HG03280 (cell line): ENCODE measurements at regions not wholly inside any gene's neighbourhood (a gene's known extent, or its start where the extent isn't known, plus 50 kb on each side); places are given as distances from the start of the nearest gene placed in this dataset.
"Not testable (repeated sequence)": the region's sequence is repeated elsewhere in the genome, so short reads cannot be mapped to it uniquely, and the experiment has no call there.

Source experiments
- ATAC-seq: cut with Tn5 transposase; IDR thresholded peaks from one replicate; pipeline ENCODE4 v1.9.1; 2021; ENCODE audit warnings: mild to moderate bottlenecking, moderate library complexity; ENCODE audit not compliant: unreplicated experiment

DNA sequence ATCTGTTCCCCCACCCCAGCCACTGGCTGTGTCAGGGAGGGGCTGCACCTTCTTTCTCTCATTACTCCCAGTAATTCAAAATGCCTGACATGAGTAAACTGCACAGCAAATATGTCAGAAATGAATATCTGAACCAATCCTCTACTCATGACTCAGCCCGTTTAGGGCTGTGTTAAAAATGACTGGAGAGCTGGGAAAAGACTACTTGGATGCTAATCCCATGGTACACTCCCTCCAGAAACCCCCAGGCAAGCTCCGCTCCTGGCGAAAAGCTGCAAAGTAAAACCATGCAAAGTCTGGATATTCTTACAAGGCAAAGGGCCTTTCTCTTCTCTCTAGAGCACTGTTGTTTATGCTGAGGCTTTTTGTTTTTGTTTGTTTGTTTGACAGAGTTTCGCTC lies 448.1 kb upstream of the DYNLRB2 start:
- ATAC-seq, result no peak

DNA sequence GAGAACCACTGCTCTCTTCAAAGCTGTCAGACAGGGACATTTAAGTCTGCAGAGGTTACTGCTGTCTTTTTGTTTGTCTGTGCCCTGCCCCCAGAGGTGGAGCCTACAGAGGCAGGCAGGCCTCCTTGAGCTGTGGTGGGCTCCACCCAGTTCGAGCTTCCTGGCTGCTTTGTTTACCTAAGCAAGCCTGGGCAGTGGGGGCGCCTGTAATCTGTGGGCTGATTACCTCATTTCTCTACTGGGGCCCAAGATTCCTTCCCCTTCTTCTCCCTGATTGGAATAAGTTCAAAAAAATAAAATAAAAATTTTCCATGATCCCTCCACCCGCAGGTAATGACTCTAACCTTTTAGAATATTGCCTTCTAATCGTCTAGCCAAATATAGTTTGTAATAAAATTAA lies 449.3 kb upstream of the DYNLRB2 start:
- ATAC-seq, result not testable (repeated sequence)

DNA sequence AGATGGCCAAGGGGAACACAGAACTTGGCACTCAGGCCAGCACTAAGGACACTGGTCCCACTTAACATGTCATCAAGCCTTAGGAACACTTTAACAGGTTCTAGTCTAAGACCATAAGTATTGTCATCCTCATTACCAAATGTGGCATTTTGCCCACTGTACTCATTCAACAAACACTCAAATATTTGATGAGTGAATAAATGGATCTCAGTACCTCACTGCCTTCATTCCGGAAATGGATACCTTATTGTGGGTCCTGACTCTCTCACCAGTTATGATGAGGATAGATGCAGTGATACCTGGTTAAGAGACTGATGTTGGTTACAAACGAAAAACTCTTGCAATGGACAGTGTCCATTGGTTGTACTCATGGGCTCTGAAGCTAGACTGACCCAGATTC lies 455.2 kb upstream of the DYNLRB2 start:
- no peak for ATAC-seq

DNA sequence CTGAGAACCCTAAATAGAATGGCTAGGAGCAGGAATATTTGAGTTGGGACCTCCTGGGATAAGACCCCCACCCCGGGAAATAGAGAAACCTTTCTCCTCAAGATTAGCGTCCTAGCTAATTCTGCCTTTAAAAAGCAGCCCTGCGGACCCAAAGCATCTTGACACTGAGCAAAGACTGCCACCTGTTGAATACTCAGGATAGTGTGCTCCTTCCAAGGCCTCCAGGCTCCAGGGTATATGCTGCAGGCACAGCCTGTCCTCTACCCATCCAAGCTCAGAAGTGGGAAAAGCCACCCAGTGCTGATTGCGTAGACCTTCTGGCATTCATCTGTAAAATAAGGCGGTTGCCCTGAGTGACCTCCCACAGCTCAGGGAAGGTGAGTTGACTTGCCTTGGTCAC lies 456.2 kb upstream of the DYNLRB2 start:
- no peak for ATAC-seq

DNA sequence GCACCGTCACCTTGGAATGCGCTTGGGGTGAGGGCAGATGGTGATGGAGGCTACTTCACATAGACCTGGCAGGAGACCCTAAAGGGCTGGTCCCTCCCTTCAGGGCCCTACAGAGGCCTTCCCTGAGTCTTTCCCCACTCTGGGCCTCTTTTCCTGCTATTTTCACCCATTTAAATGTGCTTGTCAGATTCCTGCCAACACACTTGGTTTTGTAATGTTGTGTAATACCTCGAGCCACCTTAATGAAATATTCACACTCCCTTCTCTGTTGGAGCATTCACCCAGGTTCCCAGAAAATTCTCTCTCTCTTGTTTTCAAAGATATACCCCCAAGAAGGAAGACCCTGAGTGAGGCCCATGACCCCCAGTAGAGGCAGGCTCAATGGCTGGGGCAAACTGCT lies 456.6 kb upstream of the DYNLRB2 start:
- ATAC-seq, result no peak

DNA sequence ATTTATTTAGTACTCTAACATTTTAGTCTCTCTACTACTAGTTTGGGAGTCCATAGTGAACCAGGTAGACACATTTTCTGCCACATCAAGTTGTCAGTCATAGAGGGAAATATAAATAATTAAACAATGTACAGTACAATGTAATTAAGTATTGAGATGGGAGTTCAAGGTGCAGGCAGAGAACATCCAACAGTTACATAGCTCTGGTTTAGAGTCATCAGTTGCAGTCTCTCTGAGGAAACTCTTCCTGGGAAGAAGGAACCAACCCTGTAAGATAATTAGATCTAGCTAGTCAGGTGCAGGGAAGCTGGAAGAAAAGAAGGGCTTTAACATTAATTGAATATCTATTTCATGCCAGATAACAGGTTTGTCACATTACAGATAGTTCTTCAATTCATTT lies 457.9 kb upstream of the DYNLRB2 start:
- ATAC-seq, result no peak

DNA sequence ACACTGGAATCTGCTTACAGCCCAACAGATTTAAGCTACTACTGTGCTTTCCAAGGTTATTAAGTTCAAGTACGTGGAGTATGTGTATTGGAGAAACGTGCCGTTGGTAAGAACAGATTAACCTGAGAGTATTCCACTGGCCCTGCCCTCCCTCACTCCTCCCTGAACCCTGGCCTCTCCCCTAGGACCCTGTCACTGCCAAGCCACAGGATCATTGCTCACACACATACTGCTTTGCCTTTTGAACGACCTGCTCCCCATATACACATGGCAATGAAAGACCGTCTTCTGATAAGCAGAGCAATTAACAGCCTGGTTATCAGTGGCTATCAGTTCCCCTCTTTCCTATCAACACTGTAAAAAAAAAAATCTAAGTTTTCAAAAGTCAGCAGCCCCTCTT lies 458.9 kb upstream of the DYNLRB2 start:
- ATAC-seq, result no peak

DNA sequence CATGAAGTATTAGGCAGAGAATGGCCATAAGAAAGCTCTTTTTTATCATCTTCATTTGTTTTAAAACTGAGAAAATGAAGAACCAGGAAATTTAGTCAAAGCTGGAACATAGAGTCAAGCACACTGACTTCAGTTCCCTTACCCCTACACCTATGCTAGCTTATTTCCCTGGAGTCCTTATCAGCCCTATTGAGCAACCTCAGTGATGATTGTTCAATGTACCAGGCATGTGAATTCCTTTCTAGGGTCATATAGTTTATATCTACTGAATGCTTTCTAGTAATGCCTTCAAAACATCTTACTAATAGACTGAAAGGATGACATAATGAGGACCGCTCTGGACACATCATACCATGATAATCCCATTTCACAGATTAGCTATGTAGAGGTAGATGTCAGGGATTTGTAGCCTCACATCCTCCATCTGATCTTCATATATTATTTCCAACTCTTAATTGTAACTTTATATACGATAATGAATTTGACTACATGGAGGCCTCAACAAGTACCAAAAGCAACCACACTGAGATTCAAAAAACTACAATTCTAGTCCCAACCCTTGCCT lies 460.4 kb upstream of the DYNLRB2 start:
- ATAC-seq, result no peak

DNA sequence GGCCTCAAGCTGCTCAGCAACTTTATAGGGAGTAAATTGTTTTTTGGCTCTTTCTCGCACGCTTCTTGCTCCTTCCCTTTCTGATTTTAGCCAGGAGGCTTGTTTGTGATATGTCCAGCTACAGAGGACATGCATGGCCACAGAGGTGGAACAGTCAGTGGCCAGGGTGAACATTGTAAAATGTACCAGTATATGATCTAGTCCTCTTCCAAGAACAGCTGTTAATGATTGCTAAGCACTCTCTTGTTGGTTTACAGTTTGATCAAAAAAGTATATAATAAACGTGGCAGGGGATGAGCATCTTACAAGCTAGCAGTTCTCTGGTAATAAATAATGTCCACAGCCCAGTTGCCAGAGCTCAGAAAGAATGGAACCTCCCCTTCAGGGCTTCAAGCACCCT lies 461.7 kb upstream of the DYNLRB2 start:
- no peak for ATAC-seq

DNA sequence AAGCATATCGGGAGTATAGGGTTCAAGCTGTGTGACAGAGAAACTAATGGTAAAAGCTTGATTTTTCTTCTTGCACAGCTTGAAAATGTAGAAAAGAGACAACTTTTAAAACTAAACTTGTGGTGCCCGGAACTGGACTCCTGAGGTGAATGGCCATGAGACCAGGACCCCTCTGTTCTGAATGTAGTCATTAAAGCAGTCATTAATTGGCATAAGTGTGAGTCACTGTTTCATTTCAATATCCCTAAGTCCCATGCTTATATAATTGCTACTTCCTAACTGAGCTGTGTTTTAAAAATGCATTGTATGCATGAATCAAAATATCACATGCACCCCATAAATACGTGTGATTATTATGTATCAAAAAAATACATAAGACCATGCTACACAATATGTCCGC lies 463.1 kb upstream of the DYNLRB2 start:
- ATAC-seq, result no peak

DNA sequence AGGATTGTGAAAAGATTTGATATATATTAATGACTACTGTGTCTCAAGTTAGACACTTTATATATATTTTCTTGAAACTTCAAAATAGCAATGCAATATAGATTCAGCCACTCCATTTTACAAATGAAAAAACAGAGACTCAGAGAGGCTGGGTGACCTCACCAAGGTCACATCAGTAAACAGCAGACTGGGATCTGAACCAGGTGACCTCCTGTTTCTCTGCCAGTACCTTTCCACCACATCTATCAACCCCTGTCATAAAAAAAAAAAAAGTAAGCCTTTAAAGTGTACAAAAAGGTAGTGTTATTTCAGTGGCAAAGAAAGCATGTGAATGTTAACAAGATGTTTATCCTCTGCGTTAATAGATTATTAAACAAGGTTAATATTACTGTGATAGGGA lies 466.5 kb upstream of the DYNLRB2 start:
- no peak for ATAC-seq

DNA sequence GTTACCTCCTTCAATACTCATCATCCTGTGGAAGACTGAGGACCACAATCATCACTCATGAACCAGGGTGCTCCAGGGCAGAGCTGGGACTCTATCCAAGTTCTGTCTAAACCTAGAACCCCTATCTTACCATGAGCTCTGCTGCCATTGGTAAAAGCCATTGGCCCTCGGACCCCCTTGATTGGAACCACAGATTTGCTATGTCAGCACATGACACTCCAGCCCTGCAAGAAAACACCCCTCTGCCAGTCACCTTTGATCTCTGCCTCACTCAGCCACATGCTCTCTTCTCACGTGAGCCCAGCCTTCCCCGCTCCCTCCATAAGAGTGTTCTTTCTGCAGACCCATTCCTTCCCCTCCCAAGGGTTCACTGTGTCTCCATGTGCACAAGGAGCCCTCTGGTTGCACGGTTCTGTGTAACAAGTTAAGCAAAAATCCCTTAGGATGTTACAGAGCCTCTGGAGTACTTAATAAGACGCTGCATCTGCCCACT lies 468.8 kb upstream of the DYNLRB2 start:
- ATAC-seq, result no peak

DNA sequence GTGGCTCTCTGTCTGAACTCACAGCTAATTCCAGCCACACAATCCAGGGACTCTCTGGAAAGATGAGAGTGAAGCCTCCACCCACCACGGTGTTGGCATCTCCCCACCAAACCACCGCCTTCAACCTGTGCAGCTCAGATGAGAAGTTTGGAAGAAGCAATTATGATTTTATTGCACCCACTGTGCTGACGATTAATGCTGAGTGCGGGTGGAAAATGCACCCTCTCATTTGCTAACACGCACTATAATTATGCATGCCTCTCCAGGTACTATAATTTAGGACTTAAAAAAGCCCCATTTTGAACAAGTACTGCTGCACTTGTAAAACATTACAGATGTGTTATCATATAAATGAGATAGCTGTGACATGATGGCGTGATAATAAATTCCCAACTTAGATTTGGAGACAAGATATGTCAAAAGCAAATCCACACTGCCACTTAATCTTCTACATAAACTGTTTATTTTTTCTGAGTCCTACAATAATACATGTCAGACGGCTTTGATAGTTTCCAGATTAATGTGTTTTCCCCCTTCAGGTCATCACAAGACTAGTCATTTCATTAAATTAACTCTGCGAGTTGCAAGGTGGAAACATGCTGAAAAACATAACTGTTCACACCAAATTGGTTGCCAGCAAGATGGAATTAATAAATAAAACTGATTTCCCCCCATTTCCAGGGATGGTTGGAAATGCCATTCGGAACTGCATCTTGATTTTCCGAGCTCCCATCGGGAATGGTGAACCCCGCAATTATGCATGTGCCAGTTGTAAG lies 466.5 kb upstream of the MAF start:
- ATAC-seq, result no peak

DNA sequence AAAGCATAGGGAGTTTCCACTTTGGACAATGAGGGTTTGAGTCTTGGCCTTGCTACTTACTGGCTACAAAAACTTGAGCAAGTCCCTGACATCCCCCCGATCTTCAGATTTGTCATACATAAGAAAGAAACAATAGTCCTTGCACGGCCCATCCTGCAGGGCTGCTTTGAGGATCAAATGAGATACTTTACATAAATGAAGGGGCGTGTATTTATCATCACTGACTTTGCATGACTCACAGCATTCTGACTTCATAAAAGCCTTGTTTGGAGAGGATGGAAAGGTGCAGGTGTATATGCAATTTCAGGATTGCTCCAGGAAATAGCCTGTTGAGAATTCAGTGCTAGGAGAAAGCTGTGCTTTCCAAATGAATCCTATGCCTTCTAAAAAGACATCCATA lies 465.0 kb upstream of the MAF start:
- ATAC-seq, result no peak

DNA sequence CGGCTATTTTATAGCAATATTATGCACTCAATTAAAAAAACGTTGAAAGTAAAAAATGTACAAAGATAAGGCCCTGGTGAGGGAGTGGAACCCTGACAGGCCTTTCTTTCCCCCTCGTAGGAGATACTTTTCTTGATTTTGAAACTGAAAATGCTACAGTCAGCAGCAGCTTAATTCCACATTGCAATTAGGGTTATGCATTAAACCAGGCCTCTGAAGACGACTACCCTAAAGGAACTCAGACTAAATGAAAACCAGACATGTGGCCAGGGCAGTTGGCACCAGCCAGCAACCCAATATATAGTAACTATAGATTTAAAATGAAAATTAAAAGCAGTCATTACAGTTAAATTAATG lies 463.2 kb upstream of the MAF start:
- ATAC-seq, result no peak

DNA sequence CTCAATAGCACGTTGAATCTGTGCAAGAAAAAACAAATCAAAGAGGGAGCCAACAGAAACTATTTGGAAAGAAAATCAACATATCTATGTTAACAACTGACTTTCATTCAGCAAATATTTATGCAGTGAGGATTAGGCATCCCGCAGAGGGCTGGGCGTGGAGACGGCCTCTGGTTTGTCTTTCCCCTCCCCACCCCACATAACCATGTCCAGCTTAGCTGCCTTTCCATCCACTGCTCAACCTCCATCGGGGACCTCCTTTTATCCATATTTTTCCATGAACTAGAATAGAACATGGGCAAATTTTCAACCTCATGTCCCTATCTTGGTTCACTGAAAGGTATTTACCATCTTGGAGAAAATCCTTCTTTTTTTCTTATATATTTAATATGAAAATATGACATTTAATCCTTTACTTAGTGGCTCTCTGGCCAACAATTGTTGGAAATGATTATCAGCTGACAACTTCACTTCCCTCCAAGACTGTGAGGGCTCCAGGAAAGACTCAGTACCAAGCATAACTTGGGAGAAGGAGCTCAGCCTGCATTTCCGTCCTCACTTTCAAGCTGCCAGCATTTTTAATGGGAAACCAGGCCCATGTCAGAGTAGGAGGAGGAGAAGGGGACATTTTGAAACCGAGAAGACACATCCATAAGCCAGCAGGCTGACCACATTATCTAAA lies 462.6 kb upstream of the MAF start:
- no peak for ATAC-seq

DNA sequence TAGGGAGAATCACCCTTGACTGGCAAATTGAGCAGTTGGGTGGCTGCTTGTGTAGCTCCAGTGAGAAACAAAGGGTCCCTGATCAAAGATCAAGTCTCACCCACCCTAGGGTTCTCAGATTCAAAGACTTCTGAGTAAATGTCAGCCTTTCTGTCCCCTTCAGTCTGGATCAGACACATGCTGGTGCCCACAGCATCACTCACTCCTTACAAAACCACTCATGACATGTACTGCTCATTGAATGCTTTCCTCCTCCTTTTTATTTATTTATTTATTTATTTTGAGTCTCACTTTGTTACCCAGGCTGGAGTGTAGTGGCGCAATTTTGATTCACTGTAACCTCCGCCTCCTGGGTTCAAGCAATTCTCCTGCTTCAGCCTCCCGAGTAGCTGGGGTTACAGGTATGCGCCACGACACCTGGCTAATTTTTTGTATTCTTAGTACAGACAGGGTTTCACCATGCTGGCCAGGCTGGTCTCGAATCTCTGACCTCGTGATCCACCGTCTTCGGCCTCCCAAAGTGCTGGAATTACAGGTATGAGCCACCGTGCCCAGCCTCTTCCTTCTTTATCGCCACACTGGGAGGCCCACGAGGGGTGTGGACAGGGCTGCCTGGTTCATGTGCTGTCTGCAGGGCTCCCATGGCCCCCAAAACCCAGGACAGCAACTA lies 462.0 kb upstream of the MAF start:
- ATAC-seq, result no peak

DNA sequence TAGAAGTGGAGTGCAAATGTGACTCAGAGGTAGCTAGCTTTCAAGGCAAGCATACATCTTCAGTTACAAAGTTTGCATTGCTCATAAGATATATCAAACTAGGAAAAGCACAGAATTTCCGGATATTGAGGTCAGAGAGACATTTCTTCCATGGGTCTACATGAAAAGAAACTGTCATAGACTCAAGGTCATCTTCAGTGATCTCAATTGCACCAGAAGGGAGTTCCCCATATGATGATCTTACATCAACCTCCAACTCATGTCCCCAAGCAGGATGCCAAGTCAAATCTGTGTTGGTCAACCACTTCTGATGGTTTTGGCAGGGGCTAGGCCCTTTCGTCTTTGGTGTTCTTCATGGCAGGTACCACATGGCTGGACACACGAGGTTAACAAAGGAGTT lies 459.9 kb upstream of the MAF start:
- ATAC-seq, result no peak

DNA sequence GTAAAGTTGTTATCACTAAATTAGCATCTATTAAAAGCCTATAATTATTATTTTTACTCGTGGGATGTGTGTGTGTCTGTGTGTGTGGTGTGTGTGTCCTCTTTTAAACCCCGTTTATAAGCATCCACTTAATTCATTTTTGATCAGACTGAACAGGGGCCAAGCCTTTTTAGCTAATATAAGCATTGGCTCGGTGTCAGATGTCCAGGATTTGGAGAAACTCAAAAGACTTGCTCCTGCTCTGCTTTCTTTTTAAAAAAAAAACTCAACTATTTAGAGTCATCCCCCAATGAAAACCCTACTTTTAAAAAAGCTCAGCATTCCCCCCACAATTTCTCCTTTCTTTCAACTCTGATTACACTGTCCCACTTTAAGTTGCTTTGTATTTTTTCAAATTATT lies 459.3 kb upstream of the MAF start:
- ATAC-seq, result no peak

DNA sequence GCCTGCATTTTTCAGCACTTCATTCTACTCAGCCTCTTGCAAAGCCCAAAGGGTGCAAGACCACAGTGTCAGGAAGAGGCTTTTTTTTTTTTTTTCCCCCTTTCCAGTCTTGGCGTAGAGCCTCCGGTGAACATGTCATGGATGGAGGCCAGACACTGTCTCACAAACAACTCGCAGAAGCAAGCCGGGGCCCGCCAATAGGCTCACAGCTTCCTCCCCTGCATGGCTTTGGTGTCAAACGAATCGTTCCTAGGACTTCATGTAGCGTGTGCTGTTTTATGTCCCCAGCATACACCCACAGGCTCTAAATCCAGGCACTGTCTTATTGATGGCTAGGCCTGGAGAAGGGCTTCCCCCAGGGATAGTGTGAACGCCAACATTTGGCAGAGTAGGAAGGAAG lies 457.7 kb upstream of the MAF start:
- no peak for ATAC-seq

DNA sequence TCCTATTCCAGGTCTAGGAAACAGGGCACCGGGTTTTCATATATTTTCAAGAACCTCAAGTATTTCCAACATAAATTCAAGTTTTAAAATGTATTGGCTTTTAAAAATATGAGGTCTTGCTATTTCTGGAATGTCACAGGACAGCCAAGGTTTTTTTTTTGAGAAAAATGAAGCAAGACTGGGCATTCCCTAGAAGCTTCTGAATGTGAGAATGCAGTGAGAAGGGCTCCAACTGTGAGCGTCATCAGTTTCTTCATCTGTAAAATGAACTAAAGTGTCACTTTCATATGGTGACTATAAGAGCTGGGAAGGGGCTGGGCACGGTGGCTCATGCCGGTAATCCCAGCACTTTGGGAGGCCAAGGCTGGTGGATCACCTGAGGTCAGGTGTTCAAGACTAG lies 455.8 kb upstream of the MAF start:
- no peak for ATAC-seq

DNA sequence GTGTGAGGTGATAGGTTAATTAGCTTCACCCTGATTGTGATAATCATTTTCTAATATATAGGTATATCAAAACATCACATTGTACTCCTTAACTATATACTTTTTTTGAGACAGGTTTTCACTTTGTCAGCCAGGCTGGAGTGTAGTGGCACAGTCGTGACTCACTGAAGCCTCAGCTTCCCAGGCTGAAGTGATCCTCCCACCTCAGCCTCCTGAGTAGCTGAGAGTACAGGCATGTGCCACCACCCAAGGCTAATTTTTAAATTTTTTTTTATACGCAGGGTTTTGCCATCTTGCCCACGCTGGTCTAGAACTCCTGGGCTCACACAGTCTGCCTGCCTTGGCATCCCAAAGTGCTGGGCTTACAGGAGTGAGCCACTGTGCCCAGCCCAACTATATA lies 455.3 kb upstream of the MAF start:
- no peak for ATAC-seq
